COLO668 (cell line): ENCODE measurements at regions not wholly inside any gene's neighbourhood (a gene's known extent, or its start where the extent isn't known, plus 50 kb on each side); places are given as distances from the start of the nearest gene placed in this dataset.
"Not testable (repeated sequence)": the region's sequence is repeated elsewhere in the genome, so short reads cannot be mapped to it uniquely, and the experiment has no call there.

Source experiments
- DNase-seq: peaks from one replicate; lab custom pipeline; 2025; ENCODE audit not compliant: unreplicated experiment; lab: John Stamatoyannopoulos, UW

DNA sequence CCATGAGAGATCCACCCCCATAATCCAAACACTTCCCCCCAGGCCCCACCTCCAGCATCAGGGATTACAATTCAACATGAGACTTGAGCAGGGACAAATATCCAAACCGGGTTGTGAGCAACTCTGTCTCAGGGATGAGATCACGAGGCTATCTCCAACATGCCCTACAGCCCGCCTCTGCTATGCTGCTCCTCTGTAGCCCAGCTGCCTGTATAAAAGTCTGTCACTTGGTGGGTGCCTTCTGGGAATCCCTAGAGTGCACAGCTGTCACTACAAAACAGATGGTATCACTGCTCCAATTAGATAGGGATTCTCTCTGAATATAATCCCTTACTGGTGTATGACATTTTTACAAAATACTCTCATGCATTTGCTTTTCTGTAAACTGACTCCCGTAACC is 114.9 kb upstream of the NANOS1 start:
- DNase-seq = no peak

DNA sequence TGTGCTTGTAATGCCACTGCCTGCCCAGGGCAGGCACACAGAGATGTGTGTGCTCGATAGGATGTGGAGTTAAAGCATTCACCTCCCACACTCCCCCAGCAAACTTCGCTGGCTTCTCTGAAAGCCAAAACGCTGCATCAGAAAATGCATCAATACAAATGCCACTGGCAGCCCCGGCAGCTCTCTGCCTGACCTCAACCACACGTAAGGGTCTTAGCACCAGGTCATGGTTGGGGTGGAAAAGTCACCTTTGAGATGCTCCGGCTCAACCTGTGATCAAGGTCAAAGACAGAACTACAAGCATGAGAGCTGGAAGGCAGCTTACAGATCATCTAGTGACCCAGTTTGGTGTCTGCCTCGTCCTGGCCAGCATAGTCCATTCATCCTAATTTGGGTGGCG is 114.4 kb upstream of the NANOS1 start:
- no peak for DNase-seq

DNA sequence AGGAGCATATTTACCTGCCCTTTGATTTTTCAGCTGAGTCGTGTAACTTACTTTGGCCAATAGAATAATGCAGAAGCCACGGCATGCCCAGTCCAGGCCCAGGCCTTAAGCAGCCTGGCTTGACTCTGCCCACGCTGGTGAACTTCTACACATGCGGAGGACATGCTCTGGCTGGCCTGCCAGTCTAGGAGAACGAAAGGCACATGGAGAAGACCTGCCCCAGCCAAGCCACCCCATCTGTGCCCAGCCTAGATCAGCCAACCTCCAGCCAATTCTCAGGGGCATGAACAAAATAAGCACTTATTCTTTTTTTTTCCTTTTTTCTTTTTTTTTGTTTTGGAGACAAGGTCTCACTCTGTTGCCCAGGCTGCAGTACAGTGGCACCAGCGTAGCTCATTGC is 112.7 kb upstream of the NANOS1 start:
- DNase-seq = no peak

DNA sequence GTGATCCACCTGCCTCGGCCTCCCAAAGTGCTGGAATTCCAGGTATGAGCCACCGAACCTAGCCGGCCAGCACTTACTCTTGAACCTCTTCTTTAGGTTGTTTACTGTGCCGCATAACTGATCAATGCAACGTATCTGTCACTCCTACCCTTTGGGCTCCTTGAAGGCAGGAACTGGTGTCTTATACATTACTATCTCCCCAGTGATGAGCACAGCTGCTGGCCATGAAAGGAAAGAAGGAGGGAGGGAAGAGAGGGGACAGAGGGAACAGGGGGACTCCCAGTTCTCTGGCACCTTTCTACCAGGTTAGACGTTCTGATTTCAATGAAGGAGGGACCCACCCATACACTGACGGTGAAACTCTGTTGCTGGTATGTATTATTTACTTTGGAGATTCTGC is 111.8 kb upstream of the NANOS1 start:
- DNase-seq = no peak

DNA sequence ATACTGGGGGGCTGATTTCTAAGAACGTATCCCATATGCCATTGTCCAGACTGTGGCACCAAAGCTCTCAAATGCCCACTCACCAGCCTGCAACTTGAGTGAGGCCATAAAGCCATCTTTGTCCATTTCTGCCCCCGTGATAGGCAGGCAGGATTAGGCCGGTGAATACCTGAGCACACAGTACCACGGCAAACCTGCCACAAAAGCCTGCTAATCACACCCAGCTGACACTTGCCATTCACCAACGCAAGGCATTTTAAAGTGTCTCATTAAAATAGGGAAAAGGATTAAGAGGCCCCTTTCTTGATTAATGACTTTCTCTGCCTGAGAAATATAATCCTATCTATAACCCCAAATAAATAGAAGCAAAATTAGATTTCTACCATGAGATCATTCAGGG is 111.4 kb upstream of the NANOS1 start:
- DNase-seq = no peak

DNA sequence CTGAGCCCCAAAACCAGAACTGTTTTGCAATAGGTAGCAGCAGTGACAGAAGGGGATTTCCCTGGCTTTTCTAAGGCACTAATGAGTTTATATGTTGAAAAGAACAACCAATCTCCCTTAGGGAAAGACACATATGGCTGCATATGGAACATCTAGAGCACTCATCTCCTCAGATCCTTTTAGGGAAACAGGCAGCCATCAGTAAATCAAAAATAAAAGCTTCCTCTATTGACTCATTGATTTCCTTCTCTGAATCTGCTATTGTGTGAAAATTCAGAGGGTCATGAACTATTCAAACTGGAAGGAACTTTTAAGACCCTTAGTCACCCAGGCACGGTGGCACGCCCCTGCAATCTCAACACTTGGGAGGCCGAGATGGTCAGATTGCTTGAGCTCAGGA is 110.9 kb upstream of the NANOS1 start:
- no peak for DNase-seq

DNA sequence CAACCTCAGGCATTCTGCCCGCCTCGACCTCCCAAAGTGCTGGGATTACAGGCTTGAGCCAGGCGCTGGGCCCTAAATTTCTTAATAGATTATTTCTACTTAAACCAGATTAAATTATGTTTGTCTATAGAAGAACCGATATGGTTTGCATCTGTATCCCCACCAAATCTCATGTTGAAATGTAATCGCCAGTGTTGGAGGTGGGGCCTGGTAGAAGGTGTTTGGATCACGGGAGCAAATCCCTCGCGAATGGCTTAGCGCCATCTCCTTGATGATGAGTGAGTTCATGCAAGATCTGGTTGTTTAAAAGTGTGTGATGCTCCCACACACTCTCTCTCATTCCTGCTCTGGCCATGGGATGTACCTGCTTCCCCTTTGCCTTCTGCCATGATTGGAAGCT is 109.3 kb upstream of the NANOS1 start:
- DNase-seq = no peak

DNA sequence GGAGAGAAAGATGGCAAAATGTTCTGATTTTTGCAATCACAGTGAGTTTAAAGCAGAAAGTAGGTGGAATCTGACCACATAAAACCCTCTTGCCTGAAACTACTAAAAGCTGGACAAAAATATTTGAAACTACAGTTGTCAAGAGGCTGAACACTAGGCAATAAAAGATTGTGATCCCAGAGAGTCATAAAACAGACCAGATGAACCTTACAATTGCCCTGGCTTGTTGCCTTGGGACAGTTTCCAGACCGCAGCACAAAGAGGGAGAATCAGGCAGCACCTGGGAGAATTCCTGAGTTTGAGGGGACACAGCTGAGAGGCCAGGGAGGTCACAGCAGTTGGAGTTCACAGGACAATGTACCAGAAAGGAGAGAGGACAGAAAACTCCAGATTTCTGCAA is 107.3 kb upstream of the NANOS1 start:
- no peak for DNase-seq

DNA sequence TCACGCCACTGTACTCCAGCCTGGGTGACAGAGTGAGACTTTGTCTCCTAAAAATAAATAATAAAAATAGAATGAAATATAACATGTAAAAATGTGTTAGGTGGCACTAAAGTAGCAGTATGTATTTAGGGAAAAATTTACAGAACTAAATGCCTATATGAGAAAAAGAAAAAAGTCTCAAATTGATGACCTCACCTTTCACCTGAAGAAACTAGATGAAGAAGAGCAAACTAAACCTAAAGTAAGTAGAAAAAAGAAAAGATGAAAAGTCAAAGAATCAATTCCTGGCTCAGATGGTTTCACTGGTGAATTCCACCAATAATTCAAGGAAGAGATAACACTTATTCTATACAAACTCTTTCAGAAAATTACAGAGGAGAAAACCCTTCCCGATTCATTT is 106.5 kb upstream of the NANOS1 start:
- no peak for DNase-seq

DNA sequence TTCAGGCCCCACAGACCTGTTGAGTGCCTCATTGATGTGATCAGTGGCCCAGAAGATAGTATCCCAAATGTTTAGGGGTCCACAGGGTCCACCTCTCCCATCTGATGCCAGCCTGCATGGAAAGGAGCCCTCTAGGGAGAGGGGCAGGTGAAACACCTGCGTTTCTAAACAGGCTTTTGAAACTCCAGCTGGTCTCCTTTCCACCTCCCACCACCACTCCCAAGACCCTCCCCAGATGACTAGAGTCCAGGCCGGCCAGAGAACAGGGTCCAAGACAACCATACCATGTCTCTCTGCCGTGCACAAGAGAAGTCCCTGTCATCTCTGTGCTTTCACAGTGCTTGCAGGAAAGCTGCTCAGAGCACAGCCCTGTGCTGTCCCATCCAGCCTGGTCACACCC is 105.0 kb upstream of the NANOS1 start:
- DNase-seq = no peak

DNA sequence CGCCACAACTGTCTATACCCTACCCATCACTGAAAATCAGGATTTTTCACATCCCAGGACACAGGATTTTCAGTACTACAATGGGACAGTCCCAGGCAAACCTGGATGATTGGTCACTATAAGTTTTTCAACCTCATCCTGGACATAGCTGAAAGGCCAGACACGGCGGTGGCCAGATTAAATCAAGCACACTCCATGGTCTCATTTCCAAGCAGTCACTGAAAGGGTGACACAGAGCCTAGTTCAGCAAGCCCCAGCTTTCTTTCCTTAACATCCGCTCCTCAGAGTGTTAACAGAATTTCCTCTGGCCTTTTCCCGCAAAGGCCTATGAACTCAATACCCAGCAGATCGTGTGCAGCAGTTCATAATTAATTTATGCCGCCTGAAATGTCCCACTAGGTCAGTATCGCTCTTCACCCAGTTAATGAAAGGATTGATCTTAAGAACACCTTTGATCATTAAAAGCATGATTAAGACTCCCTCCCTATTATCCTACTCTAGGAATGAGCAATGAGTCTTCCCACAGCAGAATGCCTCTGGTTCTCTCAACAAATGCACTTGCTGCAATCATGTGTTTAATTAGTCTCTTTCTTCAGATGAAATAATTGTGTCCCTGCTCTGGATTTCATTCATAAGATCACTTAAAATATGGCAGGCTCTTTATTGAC is 104.0 kb upstream of the NANOS1 start:
- DNase-seq = no peak

DNA sequence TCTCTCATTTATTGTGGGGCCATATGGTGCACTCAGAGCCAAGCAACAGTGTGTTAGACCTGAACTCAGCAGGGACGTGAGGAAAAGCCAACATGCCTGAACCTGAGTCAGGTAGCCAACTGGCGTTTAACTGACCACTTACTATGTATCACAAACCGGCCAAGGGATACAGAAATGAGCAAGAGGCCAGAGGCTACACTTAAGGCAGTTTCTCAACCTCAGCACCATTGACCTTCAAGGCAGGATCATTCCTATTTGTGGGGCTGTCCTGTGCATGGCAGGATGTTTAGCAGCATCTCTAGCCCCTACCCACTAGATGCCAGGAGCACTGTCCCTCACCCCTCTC is 103.5 kb upstream of the NANOS1 start:
- DNase-seq = no peak

DNA sequence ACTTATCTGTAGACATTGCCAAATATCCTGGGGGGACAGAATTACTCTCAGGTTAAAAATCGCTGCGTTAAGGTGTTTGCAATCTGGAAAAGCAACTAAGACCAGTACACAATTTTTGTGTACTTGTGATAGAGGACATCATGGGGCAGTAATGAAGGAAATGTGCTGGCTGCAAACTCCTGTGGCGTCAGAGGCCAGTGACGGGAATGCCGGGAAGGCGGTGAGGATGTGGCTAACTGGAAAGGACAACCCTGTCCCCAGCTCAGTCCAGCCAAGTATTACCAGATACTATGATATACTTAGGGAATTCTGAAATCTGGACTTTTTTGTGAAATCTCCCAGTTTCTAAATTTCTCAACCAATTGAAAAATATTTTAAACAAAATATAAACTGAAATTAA is 103.1 kb upstream of the NANOS1 start:
- no peak for DNase-seq

DNA sequence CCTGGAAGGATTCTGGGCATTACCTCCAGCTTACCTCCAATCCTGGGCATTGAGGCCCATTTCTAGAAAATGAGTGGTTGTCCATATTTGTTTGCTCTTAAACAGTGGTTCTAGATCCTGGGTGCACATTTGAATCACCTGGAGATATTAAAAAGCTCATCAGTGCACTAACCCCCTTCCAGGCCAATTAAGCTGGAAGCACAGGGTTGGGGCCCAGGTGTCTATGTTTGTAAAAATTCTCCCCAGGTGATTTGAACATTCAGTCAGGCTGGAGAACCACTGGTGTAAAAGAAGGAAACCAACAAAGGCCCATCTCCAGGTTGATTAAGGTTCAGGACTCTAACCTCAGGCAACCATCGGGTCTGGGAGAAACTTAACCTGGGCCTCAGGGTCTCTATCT is 102.6 kb upstream of the NANOS1 start:
- no peak for DNase-seq

DNA sequence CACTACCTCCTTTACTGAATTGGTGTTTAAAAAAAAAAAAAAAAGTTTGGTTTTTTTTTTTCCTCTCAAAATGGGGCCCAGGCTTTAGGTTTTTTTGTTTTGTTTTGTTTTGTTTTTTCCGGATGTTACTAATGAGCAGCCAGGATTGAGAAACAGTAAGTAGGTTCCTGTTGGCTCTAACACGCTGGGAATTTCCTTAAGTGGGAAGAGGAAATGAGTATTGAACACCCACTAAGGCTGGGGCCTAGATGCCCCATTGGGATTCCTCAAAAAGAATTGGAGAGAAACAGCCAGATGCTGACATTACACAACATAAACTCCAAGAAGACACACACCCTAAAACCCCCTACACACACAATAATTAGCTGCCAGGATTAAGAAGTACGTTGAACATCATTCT is 102.2 kb upstream of the NANOS1 start:
- DNase-seq = no peak

DNA sequence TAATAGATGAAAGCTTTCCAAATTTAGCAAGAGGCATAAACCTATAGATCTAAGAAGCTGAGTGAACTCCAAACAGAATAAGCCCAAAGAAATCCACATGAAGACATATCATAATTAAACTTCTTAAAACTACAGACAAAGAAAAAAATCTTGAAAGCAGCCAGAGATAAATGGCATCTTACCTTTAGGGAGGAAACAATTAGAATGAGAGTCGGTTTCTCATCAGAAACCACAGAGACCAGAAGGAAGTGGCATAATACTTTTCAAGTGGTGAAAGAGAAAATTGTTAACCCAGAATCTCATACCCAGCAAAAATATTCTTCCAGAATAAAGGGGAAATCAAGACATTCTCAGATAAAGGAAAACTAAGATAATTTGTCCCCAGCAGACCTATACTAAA is 98.9 kb upstream of the NANOS1 start:
- no peak for DNase-seq

DNA sequence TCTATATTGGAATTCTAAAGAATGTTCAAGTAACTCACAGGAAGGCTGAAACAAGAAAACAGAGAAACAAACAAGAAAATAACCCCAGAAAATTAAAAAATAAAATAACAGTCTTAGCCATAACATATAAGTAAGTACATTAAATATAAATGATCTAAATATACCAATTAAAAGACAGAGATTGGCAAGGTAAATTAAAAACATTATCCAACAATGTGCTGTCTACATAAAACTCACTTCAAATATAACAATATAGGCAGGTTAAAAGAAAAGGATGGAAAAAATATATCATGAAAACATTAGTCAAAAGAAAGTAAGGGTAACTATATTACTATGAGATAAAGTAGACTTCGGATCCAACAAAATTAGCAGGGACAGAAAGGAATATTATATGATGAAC is 98.1 kb upstream of the NANOS1 start:
- no peak for DNase-seq

DNA sequence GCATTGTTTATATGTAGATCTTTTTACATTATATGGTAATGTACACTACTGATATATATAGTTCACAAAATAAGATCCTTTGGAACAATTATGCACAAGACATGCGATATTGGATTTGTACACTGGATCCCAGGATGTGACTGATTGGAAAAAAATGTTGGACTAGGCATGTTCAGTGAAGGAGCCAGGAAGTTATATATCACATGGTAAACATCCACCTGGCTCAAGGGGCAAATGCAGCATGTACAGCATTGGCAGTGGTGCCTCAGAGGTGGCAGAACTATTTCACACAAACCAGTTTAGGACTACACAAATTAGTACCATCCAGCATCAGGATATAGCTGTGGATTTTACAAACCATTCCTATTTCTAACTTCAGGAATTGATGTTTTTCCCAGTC is 97.4 kb upstream of the NANOS1 start:
- DNase-seq = not testable (repeated sequence)

DNA sequence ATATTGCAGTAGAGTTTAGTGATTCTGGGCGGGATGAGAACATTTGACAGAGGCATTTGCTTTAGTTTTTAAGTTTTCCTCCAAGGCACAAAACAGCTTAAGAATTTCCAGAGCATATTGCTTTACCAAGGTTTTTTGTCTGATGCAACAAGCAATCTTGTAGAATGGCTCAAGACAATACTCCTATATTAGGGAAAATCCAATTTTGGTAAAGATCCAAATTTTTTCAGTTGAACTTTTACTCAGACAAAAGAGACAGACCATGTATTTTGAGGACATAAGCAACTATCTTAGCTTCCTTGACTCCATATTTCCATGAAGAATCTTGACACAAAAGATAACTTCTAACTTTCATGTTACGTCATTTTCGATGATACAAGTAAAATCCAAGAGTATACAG is 92.3 kb upstream of the NANOS1 start:
- DNase-seq = no peak

DNA sequence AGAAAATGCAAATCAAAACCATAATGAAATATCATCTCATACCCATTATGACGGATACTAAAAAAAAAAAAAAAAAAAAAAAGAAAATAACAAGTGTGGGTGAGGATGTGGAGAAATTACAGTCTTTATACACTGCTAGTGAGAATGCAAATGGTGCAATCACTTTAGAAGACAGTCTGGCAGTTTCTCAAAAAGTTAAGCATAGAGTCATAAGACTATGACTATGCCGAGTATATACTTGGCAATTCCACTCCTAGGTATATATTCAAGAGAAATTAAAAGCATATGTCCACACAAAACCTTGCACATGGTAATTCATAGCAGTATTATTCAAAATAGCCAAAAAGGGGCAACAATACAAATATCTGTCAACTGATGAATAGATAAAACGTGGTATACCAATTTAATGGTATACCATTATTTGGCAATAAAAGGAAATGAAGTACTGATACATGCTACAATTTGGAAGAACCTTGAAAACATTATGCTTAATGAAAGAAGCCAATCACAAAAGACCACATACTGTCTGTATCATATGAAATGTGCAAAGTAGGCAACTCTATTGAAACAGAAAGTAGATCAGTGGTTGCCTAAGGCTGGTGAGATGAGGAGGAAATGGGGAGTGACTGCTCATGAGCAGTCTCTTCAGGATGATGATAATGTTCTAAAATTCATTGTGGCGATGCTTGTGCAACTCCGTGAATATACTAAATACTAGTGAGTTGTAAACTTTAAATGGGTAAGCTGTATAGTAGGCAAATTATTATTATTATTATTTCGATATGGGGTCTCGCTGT is 90.1 kb upstream of the NANOS1 start:
- no peak for DNase-seq

DNA sequence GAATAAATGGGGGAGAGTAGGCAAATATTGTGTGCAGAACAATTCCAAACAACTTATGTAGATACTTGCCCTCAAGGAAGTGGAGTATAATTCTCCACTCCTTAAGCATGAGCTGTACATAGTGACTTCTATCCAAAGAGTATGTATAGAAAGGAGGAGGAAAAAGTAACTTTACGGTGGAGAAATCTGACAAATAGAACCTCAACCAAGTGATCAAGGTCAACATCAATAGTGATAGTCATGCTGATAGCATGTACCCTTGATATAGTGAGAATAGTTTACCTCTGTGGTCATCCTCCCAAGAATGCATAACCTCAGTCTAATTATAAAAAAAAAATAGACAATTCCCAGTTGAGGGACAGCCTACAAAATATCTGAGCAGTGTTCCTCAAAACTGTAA is 89.1 kb upstream of the NANOS1 start:
- DNase-seq = no peak

DNA sequence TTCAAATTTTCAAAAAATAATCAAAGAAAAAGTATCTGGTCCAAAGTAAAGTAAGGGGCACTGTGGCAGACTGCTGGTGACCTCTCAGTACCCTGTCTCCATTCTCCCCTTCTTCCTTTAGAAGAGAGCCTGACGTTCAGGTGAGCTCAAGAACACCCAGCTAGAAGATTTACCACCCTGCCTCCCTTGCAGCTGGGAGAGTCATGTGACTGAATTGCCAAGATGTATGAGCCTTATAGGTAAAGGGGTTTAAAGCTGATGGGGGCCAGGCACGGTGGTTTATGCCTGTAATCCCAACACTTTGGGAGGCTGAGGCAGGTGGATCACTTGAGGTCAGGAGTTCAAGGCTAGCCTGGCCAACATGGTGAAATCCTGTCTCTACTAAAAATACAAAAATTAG is 86.3 kb upstream of the NANOS1 start:
- DNase-seq = no peak
